NCI-H1092 (cell line): ENCODE measurements at regions not wholly inside any gene's neighbourhood (a gene's known extent, or its start where the extent isn't known, plus 50 kb on each side); places are given as distances from the start of the nearest gene placed in this dataset.

Source experiments
- DNase-seq: peaks from one replicate; lab custom pipeline; 2025; lab: John Stamatoyannopoulos, UW

GRCh38 chr4:13181681-13182080, 302.5 kb downstream of the RAB28 start:
- DNase-seq = no peak

GRCh38 chr4:13180701-13181100, 303.4 kb downstream of the RAB28 start:
- DNase-seq = no peak

GRCh38 chr4:13178621-13179020, 305.5 kb downstream of the RAB28 start:
- no peak for DNase-seq

- no peak for DNase-seq
Observed at GRCh38 chr4:13176741-13177142, 307.4 kb downstream of the RAB28 start.

GRCh38 chr4:13174926-13175325, 309.2 kb downstream of the RAB28 start:
- DNase-seq = no peak

- no peak for DNase-seq
Observed at GRCh38 chr4:13174001-13174400, 310.1 kb downstream of the RAB28 start.

- no peak for DNase-seq
Observed at GRCh38 chr4:13171292-13172057, 312.7 kb downstream of the RAB28 start.

- no peak for DNase-seq
Observed at GRCh38 chr4:13169731-13170525, 314.2 kb downstream of the RAB28 start.

- DNase-seq = no peak
Observed at GRCh38 chr4:13168326-13168725, 315.8 kb downstream of the RAB28 start.

- DNase-seq = no peak
Observed at GRCh38 chr4:13166214-13166613, 317.9 kb downstream of the RAB28 start.

GRCh38 chr4:13164783-13165331, 319.3 kb downstream of the RAB28 start:
- no peak for DNase-seq

- DNase-seq = no peak
Observed at GRCh38 chr4:13162886-13163285, 321.3 kb downstream of the RAB28 start.

- DNase-seq = no peak
Observed at GRCh38 chr4:13160920-13161319, 323.2 kb downstream of the RAB28 start.

- no peak for DNase-seq
Observed at GRCh38 chr4:13159041-13159620, 325.0 kb downstream of the RAB28 start.

- no peak for DNase-seq
Observed at GRCh38 chr4:13151194-13151593, 332.9 kb downstream of the RAB28 start.

- no peak for DNase-seq
Observed at GRCh38 chr4:13143222-13144070, 340.7 kb downstream of the RAB28 start.

- DNase-seq = no peak
Observed at GRCh38 chr4:13142726-13143125, 341.4 kb downstream of the RAB28 start.

- DNase-seq = no peak
Observed at GRCh38 chr4:13142191-13142590, 341.9 kb downstream of the RAB28 start.

- no peak for DNase-seq
Observed at GRCh38 chr4:13137390-13137789, 346.8 kb downstream of the RAB28 start.

- DNase-seq = no peak
Observed at GRCh38 chr4:13133700-13134099, 350.4 kb downstream of the RAB28 start.

GRCh38 chr4:13130848-13131247, 353.3 kb downstream of the RAB28 start:
- DNase-seq = no peak

- no peak for DNase-seq
Observed at GRCh38 chr4:13129095-13129494, 355.0 kb downstream of the RAB28 start.
